DMS79 treated with DMSO at 0.1 percent for 48 hours (cell line): ENCODE measurements at regions not wholly inside any gene's neighbourhood (a gene's known extent, or its start where the extent isn't known, plus 50 kb on each side); places are given as distances from the start of the nearest gene placed in this dataset.
A peak's percentile ranks its signal among the peaks of the same experiment; 100 is the strongest.
"Not testable (repeated sequence)": the region's sequence is repeated elsewhere in the genome, so short reads cannot be mapped to it uniquely, and the experiment has no call there.

Experiments
- DNase-seq: peaks from one replicate; lab custom pipeline; 2025; lab: John Stamatoyannopoulos, UW

- DNase-seq = no peak
Observed at GRCh38 chr20:40080041-40080652, 608.9 kb downstream of the MAFB start.

- DNase-seq = no peak
Observed at GRCh38 chr20:40073535-40074111, 615.4 kb downstream of the MAFB start.

- no peak for DNase-seq
Observed at GRCh38 chr20:40072907-40073306, 616.1 kb downstream of the MAFB start.

- DNase-seq = no peak
Observed at GRCh38 chr20:40056171-40056570, 632.9 kb downstream of the MAFB start.

GRCh38 chr20:40055711-40056110 lies 633.3 kb downstream of the MAFB start:
- DNase-seq = no peak

- DNase-seq = no peak
Observed at GRCh38 chr20:40054311-40054710, 634.7 kb downstream of the MAFB start.

GRCh38 chr20:40050596-40050995 lies 638.4 kb downstream of the MAFB start:
- DNase-seq = no peak

- DNase-seq = no peak
Observed at GRCh38 chr20:40049854-40050253, 639.2 kb downstream of the MAFB start.

GRCh38 chr20:40046703-40047102 lies 642.3 kb downstream of the MAFB start:
- DNase-seq = no peak

GRCh38 chr20:40037511-40037910 lies 651.5 kb downstream of the MAFB start:
- no peak for DNase-seq

- no peak for DNase-seq
Observed at GRCh38 chr20:40029589-40029988, 659.4 kb downstream of the MAFB start.

- no peak for DNase-seq
Observed at GRCh38 chr20:40019510-40019909, 669.5 kb downstream of the MAFB start.

GRCh38 chr20:40017765-40018164 lies 671.3 kb downstream of the MAFB start:
- DNase-seq = no peak

- no peak for DNase-seq
Observed at GRCh38 chr20:40016890-40017289, 672.1 kb downstream of the MAFB start.

- DNase-seq = no peak
Observed at GRCh38 chr20:40016392-40016791, 672.6 kb downstream of the MAFB start.

- DNase-seq = not testable (repeated sequence)
Observed at GRCh38 chr20:40012026-40012425, 677.0 kb downstream of the MAFB start.

- DNase-seq = no peak
Observed at GRCh38 chr20:40010483-40010882, 678.6 kb downstream of the MAFB start.

- DNase-seq = no peak
Observed at GRCh38 chr20:40009542-40009941, 679.5 kb downstream of the MAFB start.

GRCh38 chr20:40008177-40008576 lies 680.9 kb downstream of the MAFB start:
- DNase-seq = no peak

- DNase-seq = no peak
Observed at GRCh38 chr20:40006168-40006860, 682.7 kb downstream of the MAFB start.

GRCh38 chr20:40004092-40004491 lies 684.9 kb downstream of the MAFB start:
- not testable (repeated sequence) for DNase-seq

GRCh38 chr20:39993742-39994141 lies 695.3 kb downstream of the MAFB start:
- peak; percentile 72 for DNase-seq

GRCh38 chr20:39990692-39991091 lies 698.3 kb downstream of the MAFB start:
- DNase-seq = no peak

- no peak for DNase-seq
Observed at GRCh38 chr20:39988991-39989390, 700.0 kb downstream of the MAFB start.
